GM12875 (cell line): ENCODE measurements at regions not wholly inside any gene's neighbourhood (a gene's known extent, or its start where the extent isn't known, plus 50 kb on each side); places are given as distances from the start of the nearest gene placed in this dataset.

Experiments
- H3K4me3 ChIP-seq: one replicate; pipeline ENCODE4 v1.5.1; 2011; ENCODE audit warnings: low read depth, low read length, control low read depth
- TF ChIP-seq, protein P1 (sequence below): IDR thresholded peaks from 2 replicates; pipeline ENCODE4 v1.5.1; 2011; ENCODE audit warnings: low read depth, mild to moderate bottlenecking, control low read depth, inconsistent platforms, low read length, moderate library complexity, borderline replicate concordance; ENCODE audit not compliant: insufficient read depth

- TF ChIP-seq, protein P1, sequence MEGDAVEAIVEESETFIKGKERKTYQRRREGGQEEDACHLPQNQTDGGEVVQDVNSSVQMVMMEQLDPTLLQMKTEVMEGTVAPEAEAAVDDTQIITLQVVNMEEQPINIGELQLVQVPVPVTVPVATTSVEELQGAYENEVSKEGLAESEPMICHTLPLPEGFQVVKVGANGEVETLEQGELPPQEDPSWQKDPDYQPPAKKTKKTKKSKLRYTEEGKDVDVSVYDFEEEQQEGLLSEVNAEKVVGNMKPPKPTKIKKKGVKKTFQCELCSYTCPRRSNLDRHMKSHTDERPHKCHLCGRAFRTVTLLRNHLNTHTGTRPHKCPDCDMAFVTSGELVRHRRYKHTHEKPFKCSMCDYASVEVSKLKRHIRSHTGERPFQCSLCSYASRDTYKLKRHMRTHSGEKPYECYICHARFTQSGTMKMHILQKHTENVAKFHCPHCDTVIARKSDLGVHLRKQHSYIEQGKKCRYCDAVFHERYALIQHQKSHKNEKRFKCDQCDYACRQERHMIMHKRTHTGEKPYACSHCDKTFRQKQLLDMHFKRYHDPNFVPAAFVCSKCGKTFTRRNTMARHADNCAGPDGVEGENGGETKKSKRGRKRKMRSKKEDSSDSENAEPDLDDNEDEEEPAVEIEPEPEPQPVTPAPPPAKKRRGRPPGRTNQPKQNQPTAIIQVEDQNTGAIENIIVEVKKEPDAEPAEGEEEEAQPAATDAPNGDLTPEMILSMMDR: no peak
Measured at GRCh38 chr6:14450133-14450504, 332.5 kb downstream of the CD83 start.

DNA sequence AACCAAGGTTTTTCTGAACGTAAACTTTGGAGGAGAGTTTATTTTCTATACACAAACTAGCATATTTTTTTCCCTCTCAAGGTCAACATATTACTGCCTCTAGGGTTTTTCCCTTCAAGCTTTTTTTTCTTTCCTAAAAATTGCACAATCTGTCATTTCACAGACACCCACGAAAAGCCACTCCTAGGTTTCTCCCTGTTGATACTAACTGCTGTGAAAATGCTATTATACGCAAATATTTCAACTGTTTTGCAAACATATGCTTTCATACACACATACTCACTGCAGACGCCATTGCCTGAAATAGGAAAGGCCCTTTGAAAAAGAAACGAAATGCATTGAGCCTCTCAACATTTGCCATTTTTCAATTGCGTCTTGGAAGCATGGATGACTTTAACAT is 333.0 kb downstream of the CD83 start:
- TF ChIP-seq, protein P1: no peak
- no peak overlapping the region for H3K4me3 ChIP-seq

More at GRCh38 chr6:14450133-14450504, 332.5 kb downstream of the CD83 start:
- H3K4me3 ChIP-seq: no peak overlapping the region

DNA sequence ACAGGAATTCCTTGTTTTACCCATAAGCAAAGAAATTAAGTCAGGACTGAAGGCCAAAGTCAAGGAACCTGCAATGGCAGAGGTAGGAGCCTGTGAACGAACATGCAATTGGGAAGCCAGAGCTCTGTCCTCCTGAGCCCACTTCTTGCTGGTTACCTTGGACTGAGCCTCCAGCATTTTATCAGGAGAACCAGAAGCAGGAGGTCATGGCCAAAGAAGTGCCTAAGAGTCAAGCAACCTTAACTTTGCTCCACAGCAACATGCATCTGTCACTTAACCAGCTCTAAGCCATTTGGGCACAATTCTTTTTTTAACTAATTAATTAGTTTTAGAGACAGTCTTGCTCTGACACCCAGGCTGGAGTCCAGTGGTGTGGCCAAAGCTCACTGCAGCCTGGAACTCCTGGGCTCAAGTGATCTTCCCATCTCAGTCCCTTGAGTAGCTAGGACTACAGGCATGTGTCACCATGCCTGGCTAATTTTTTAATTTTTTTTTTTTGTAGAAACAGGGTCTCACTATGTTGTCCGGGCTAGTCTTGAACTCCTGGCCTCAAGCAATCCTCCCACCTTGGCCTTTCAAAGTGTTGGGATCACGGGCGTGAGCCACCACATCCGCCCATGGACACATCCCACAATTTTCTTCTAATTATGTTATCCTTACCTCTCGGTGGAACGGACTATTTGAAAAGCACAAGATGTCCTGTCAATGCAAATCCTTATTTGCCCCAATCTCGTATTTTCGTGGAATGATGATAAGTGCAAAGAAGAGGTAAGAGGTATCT is 334.2 kb downstream of the CD83 start:
- TF ChIP-seq, protein P1: no peak
- H3K4me3 ChIP-seq: no peak overlapping the region

DNA sequence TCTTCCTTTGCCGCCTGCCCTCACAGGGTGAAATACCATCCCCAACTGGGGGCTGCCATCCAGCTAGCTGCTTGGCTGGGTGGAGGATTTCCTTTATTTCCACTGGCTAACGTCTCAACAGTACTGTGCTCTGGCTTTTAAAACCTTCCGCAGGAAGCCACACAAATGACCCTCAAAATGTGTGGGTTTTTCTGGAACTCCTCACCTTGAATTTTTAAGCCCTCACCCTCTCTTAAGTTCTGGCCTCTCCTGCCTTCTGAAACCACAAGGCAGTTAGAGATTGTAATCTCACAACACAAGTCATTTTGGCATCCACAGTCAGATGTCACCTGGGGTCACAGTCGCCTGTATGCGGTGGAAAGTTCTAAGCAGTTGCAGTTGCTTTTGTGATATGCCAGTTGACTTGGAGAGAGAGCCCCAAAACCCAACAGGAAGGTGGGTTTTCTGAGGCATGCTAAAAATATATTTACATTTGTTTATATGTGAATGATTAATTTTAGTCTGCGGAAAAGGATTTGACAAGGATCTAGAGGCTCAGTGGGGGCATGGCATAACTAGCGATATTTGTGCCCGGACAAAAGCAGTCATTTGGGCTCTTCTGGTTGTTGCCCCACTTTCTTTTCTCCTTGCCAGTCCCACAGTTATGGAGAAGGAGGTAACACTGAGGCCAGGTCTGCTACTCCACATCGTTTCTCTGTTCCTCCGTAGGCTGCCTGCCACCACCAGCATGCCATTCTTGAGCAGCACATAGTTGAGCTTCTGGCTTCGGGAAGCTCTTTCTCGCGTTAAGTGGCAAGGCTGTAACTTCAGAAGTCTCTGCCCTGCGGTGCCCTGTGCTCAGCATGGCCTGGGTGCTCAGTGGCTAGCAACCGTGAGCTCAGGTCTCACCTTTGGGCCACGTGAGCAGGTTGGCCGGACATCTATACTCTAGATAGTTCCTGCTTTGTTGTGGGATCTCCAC is 335.3 kb downstream of the CD83 start:
- TF ChIP-seq, protein P1: no peak
- H3K4me3 ChIP-seq: no peak overlapping the region

- H3K4me3 ChIP-seq: no peak overlapping the region
- TF ChIP-seq, protein P1: no peak
Measured at GRCh38 chr6:14453712-14454472, 336.3 kb downstream of the CD83 start.

DNA sequence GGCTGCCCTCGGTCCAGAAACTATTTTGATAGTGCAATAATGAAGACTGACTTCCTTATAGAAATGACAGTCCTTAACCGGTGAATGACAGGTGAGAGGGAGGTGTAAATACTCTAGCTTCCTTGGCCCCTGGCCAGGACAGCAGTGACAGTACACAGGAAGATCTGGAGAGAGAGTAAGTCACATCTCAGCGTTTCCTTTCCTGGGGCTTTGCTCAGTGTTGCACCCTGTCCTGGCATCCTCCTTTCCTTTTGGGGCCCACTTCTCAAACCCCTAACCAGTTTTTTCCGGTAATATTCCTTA is 336.9 kb downstream of the CD83 start:
- H3K4me3 ChIP-seq: no peak overlapping the region
- TF ChIP-seq, protein P1: no peak
